ENCODE measurements at regions not wholly inside any gene's neighbourhood (a gene's known extent, or its start where the extent isn't known, plus 50 kb on each side); places are given as distances from the start of the nearest gene placed in this dataset.
A peak's percentile ranks its signal among the peaks of the same experiment; 100 is the strongest.

GRCh38 chr4:44025376-44026020, 423.1 kb downstream of the KCTD8 start:
- Histone ChIP-seq H3K9me3 (replicated peaks; ENCODE audit: control insufficient read depth, low read depth, low read length) (no peaks in the 10 kb centered on the region), H3K27me3 (ENCODE audit: control insufficient read depth, insufficient read depth, low read length) (no peaks in the 10 kb centered on the region), H3K27ac (ENCODE audit: low read length) (no peak overlapping the region), H3K4me3 (ENCODE audit: low read length) (no peak overlapping the region), H3K36me3 (ENCODE audit: control insufficient read depth, insufficient read depth, low read length) (no peaks in the 10 kb centered on the region), H3K4me1 (ENCODE audit: control insufficient read depth, insufficient read depth, low read length) (no peaks in the 10 kb centered on the region)
- DNase-seq = no peak
- 80% methylated on average over 1 of the region's 3 CpGs for WGBS (ENCODE audit: insufficient coverage)

GRCh38 chr4:44038811-44039210, 409.8 kb downstream of the KCTD8 start:
- no peak for DNase-seq
- WGBS (ENCODE audit: insufficient coverage) = no CpG with 5 or more reads among the region's 2 CpGs
- H3K4me3 ChIP-seq (ENCODE audit: low read length) = no peak overlapping the region
- H3K9me3 ChIP-seq (replicated peaks; ENCODE audit: control insufficient read depth, low read depth, low read length) = no peaks in the 10 kb centered on the region
- no peak overlapping the region for H3K27ac ChIP-seq (ENCODE audit: low read length)
- no peaks in the 10 kb centered on the region for H3K27me3 ChIP-seq (ENCODE audit: control insufficient read depth, insufficient read depth, low read length)
- no peaks in the 10 kb centered on the region for H3K4me1 ChIP-seq (ENCODE audit: control insufficient read depth, insufficient read depth, low read length)
- no peaks in the 10 kb centered on the region for H3K36me3 ChIP-seq (ENCODE audit: control insufficient read depth, insufficient read depth, low read length)

DNA sequence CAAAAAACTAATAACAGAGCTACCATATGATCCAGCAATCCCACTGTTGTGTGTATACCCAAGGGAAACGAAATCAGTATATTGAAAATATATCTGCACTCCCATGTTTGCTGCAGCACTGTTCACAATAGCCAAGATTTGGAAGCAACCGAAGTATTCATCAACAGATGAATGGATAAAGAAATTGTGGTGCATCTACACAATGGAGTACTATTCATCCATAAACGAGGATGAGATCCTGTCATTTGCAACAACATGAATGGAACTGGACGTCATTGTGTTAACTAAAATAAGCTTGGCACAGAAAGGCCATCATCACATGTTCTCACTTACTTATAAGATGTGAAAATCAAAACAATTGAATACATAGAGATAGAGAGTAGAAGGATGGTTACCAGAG, 402.1 kb downstream of the KCTD8 start:
- H3K4me3 ChIP-seq (ENCODE audit: low read length) = no peak overlapping the region
- H3K27ac ChIP-seq (ENCODE audit: low read length) = no peak overlapping the region
- no peaks in the 10 kb centered on the region for H3K36me3 ChIP-seq (ENCODE audit: control insufficient read depth, insufficient read depth, low read length)
- DNase-seq = no peak
- no CpG with 5 or more reads among the region's 4 CpGs for whole genome bisulfite sequencing (ENCODE audit: insufficient coverage)
- H3K9me3 ChIP-seq (replicated peaks; ENCODE audit: control insufficient read depth, low read depth, low read length) = no peaks in the 10 kb centered on the region
- H3K27me3 ChIP-seq (ENCODE audit: control insufficient read depth, insufficient read depth, low read length) = no peaks in the 10 kb centered on the region
- H3K4me1 ChIP-seq (ENCODE audit: control insufficient read depth, insufficient read depth, low read length) = no peaks in the 10 kb centered on the region

DNA sequence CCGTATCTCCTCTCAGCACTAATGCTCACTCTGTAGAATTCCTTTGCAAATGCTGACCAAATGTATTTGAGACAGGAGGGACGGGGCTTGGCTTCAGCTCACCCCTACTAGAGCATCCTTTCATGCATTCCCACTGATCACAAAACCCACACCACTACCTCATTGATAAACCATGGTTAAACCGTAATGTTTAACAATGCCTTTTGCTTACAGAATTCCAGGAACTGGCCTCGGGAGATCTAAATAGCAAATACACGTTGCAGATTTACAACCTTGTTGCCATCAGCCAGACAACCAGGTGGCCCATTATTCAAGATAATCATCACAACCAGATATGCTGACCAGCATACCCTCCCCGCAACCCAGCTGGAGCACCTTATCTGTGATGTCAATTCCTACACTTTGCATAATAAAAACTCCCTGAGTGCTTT, 391.9 kb downstream of the KCTD8 start:
- no peak overlapping the region for H3K4me3 ChIP-seq (ENCODE audit: low read length)
- H3K36me3 ChIP-seq (ENCODE audit: control insufficient read depth, insufficient read depth, low read length) = no peaks in the 10 kb centered on the region
- no peaks in the 10 kb centered on the region for H3K9me3 ChIP-seq (replicated peaks; ENCODE audit: control insufficient read depth, low read depth, low read length)
- H3K4me1 ChIP-seq (ENCODE audit: control insufficient read depth, insufficient read depth, low read length) = no peaks in the 10 kb centered on the region
- 8% methylated on average over 5 of the region's 6 CpGs for WGBS (ENCODE audit: insufficient coverage)
- no peaks in the 10 kb centered on the region for H3K27me3 ChIP-seq (ENCODE audit: control insufficient read depth, insufficient read depth, low read length)
- DNase-seq = peak; percentile 2
- no peak overlapping the region for H3K27ac ChIP-seq (ENCODE audit: low read length)

DNA sequence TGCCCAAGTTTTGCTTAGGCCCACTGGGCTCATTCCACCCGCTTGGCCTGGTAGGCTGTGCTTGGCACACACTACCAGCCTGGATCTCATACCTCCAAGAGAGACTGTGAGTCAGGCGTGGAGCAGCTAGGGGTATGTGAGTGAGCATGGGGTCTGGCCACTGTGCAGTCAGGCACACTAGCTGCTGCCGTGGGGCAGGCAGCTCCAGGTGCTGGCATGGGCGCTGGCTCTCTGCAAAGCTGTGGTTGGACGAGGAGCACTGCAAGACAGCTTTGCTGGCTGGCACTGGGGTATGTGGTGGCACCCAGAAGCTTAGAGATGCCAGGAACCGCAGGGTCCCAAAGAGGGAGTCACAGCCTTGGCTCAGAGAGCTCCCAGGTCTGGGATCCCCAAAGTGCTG, 377.8 kb downstream of the KCTD8 start:
- peaks cover 5% of the 10 kb centered on the region for H3K9me3 ChIP-seq (replicated peaks; ENCODE audit: control insufficient read depth, low read depth, low read length)
- no peak overlapping the region for H3K4me3 ChIP-seq (ENCODE audit: low read length)
- no peaks in the 10 kb centered on the region for H3K36me3 ChIP-seq (ENCODE audit: control insufficient read depth, insufficient read depth, low read length)
- no peak overlapping the region for H3K27ac ChIP-seq (ENCODE audit: low read length)
- no peaks in the 10 kb centered on the region for H3K4me1 ChIP-seq (ENCODE audit: control insufficient read depth, insufficient read depth, low read length)
- WGBS (ENCODE audit: insufficient coverage) = 85% methylated on average over 6 of the region's 6 CpGs
- DNase-seq = no peak
- no peaks in the 10 kb centered on the region for H3K27me3 ChIP-seq (ENCODE audit: control insufficient read depth, insufficient read depth, low read length)

- WGBS (ENCODE audit: insufficient coverage) = 76% methylated on average over 8 of the region's 12 CpGs
- no peaks in the 10 kb centered on the region for H3K4me1 ChIP-seq (ENCODE audit: control insufficient read depth, insufficient read depth, low read length)
These were observed 376.4 kb downstream of the KCTD8 start for GRCh38 chr4:44071959-44072955.

GRCh38 chr4:44086753-44087152, 361.9 kb downstream of the KCTD8 start:
- no peaks in the 10 kb centered on the region for H3K27me3 ChIP-seq (ENCODE audit: control insufficient read depth, insufficient read depth, low read length)
- no peaks in the 10 kb centered on the region for H3K9me3 ChIP-seq (replicated peaks; ENCODE audit: control insufficient read depth, low read depth, low read length)
- no peak overlapping the region for H3K4me3 ChIP-seq (ENCODE audit: low read length)
- H3K36me3 ChIP-seq (ENCODE audit: control insufficient read depth, insufficient read depth, low read length) = no peaks in the 10 kb centered on the region
- no peaks in the 10 kb centered on the region for H3K4me1 ChIP-seq (ENCODE audit: control insufficient read depth, insufficient read depth, low read length)
- no peak for DNase-seq
- H3K27ac ChIP-seq (ENCODE audit: low read length) = no peak overlapping the region

More at GRCh38 chr4:44071959-44072955, 376.4 kb downstream of the KCTD8 start:
- H3K27ac ChIP-seq (ENCODE audit: low read length) = no peak overlapping the region
- peaks cover 5% of the 10 kb centered on the region for H3K9me3 ChIP-seq (replicated peaks; ENCODE audit: control insufficient read depth, low read depth, low read length)
- no peaks in the 10 kb centered on the region for H3K36me3 ChIP-seq (ENCODE audit: control insufficient read depth, insufficient read depth, low read length)
- no peak for DNase-seq
- H3K27me3 ChIP-seq (ENCODE audit: control insufficient read depth, insufficient read depth, low read length) = no peaks in the 10 kb centered on the region
- no peak overlapping the region for H3K4me3 ChIP-seq (ENCODE audit: low read length)

DNA sequence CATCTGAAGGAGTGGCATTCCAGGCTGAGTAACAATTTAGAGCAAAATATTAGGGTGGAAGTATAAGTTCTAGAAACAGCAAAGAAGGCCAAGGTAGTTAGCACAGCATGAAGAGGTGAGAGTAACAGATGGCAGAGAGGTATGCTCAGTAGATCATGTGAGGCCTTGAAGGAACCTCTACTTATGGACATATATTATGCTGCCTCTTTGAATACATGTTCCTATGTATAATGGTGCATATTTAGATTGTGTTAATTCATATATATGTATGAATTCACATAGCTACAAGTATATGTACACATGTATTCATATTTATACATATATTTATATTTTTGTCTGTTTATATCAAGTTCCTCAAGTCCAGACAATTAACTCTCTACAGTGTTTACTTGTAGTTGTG, 355.2 kb downstream of the KCTD8 start:
- no peak overlapping the region for H3K27ac ChIP-seq (ENCODE audit: low read length)
- DNase-seq = no peak
- H3K4me3 ChIP-seq (ENCODE audit: low read length) = no peak overlapping the region
- no peaks in the 10 kb centered on the region for H3K36me3 ChIP-seq (ENCODE audit: control insufficient read depth, insufficient read depth, low read length)
- no peaks in the 10 kb centered on the region for H3K27me3 ChIP-seq (ENCODE audit: control insufficient read depth, insufficient read depth, low read length)
- H3K9me3 ChIP-seq (replicated peaks; ENCODE audit: control insufficient read depth, low read depth, low read length) = no peaks in the 10 kb centered on the region
- H3K4me1 ChIP-seq (ENCODE audit: control insufficient read depth, insufficient read depth, low read length) = no peaks in the 10 kb centered on the region

DNA sequence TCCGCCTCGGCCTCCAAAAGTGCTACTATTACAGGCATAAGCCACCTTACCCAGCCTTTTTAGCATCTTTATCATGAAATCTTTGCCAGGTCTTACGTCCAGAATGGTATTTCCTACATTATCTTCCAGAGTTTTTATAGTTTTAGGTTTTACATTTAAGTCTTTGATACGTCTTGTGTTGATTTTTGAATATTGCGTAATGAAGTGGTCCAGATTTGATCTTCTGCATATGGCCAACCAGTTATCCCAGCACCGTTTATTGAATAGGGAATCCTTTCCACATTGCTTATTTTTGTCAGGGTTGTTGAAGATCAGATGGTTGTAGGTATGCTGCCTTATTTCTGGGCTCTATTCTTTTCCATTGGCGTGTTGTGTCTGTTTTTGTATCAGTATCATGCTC, 349.6 kb downstream of the KCTD8 start:
- WGBS (ENCODE audit: insufficient coverage) = 87% methylated on average over 3 of the region's 7 CpGs
- peaks cover 3% of the 10 kb centered on the region for H3K9me3 ChIP-seq (replicated peaks; ENCODE audit: control insufficient read depth, low read depth, low read length)

DNA sequence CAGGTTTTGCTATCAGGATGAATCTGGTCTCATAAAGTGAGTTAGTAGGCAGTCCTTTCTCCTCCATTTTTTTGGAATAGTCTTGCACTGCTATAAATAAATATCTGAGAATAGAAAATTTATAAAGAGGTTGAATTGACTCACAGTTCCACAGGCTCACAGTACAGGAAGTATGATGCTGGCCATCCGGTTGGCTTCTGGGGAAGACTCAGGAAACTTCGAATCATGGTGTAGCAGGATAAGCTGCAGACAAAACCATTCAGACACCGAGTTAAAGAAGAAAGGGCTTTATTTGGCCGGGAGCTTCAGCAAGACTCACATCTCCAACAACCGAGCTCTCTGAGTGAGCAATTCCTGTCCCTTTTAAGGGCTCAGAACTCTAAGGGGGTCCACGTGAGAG, 348.2 kb downstream of the KCTD8 start:
- H3K36me3 ChIP-seq (ENCODE audit: control insufficient read depth, insufficient read depth, low read length) = no peaks in the 10 kb centered on the region
- WGBS (ENCODE audit: insufficient coverage) = 97% methylated on average over 4 of the region's 6 CpGs
- no peaks in the 10 kb centered on the region for H3K27me3 ChIP-seq (ENCODE audit: control insufficient read depth, insufficient read depth, low read length)

More for the DNA sequence above, 349.6 kb downstream of the KCTD8 start:
- no peak overlapping the region for H3K4me3 ChIP-seq (ENCODE audit: low read length)
- no peaks in the 10 kb centered on the region for H3K36me3 ChIP-seq (ENCODE audit: control insufficient read depth, insufficient read depth, low read length)
- no peak overlapping the region for H3K27ac ChIP-seq (ENCODE audit: low read length)
- H3K27me3 ChIP-seq (ENCODE audit: control insufficient read depth, insufficient read depth, low read length) = no peaks in the 10 kb centered on the region
- H3K4me1 ChIP-seq (ENCODE audit: control insufficient read depth, insufficient read depth, low read length) = no peaks in the 10 kb centered on the region
- DNase-seq = no peak

More for the DNA sequence above, 348.2 kb downstream of the KCTD8 start:
- Histone ChIP-seq H3K4me1 (ENCODE audit: control insufficient read depth, insufficient read depth, low read length) (no peaks in the 10 kb centered on the region), H3K4me3 (ENCODE audit: low read length) (no peak overlapping the region), H3K27ac (ENCODE audit: low read length) (no peak overlapping the region), H3K9me3 (replicated peaks; ENCODE audit: control insufficient read depth, low read depth, low read length) (peaks cover 10% of the 10 kb centered on the region)
- DNase-seq = no peak

Measured in muscle of leg (tissue), 3 donors.